ENCODE measurements at regions not wholly inside any gene's neighbourhood (a gene's known extent, or its start where the extent isn't known, plus 50 kb on each side); places are given as distances from the start of the nearest gene placed in this dataset.
"Not testable (repeated sequence)": the region's sequence is repeated elsewhere in the genome, so short reads cannot be mapped to it uniquely, and the experiment has no call there.

DNA sequence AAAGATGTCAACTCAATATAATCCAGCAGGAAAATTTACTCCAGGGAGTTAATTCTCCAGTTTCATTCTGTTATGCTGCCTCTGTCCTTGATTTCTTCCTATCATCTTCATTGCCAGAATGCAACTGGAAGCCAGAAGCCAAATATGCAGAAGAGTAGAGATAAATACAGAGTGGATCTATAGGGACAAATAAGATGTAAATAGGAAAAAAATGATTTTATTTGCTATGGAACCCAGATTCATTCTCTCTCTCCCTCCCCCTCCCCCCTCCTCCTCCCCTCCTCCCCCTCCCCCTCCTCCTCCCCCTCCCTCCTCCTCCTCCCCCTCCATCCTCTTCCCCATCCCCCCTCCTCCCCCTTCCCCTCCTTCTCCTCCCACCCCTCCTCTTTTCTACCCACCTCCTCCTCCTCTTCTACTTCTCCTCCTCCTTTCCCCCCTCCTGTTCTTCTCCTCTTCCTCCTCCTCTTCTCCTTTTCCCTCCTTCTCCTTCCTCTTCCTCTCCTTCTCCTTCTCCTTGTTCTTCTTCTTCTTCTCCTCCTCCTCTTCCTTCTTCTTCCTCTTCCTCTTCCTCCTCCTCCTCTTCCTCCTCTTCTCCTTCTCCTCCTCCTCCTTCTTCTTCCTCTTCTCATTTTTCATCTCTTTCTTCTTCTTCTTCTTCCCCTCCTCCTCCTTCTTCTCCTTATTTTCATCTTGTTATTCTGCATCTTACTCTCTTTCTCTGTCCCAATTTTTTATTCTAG, 306.4 kb downstream of the NUF2 start:
- no peak overlapping the region for H3K4me3 ChIP-seq
- no peaks in the 10 kb centered on the region for H3K9me3 ChIP-seq
- intact Hi-C loops (cut with DNase I; ENCODE audit: low total_unique reads): no loop called here
- no peak for TF ChIP-seq POLR2A (IDR thresholded peaks at IDR 0.05)
- TF ChIP-seq, protein P1, sequence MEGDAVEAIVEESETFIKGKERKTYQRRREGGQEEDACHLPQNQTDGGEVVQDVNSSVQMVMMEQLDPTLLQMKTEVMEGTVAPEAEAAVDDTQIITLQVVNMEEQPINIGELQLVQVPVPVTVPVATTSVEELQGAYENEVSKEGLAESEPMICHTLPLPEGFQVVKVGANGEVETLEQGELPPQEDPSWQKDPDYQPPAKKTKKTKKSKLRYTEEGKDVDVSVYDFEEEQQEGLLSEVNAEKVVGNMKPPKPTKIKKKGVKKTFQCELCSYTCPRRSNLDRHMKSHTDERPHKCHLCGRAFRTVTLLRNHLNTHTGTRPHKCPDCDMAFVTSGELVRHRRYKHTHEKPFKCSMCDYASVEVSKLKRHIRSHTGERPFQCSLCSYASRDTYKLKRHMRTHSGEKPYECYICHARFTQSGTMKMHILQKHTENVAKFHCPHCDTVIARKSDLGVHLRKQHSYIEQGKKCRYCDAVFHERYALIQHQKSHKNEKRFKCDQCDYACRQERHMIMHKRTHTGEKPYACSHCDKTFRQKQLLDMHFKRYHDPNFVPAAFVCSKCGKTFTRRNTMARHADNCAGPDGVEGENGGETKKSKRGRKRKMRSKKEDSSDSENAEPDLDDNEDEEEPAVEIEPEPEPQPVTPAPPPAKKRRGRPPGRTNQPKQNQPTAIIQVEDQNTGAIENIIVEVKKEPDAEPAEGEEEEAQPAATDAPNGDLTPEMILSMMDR (IDR thresholded peaks at IDR 0.05): no peak
- no peaks in the 10 kb centered on the region for H3K36me3 ChIP-seq (ENCODE audit: low read depth, missing control alignments)
- no peaks in the 10 kb centered on the region for H3K27me3 ChIP-seq
- no peak for DNase-seq
- no peaks in the 10 kb centered on the region for H3K4me1 ChIP-seq
- H3K27ac ChIP-seq: no peak overlapping the region

DNA sequence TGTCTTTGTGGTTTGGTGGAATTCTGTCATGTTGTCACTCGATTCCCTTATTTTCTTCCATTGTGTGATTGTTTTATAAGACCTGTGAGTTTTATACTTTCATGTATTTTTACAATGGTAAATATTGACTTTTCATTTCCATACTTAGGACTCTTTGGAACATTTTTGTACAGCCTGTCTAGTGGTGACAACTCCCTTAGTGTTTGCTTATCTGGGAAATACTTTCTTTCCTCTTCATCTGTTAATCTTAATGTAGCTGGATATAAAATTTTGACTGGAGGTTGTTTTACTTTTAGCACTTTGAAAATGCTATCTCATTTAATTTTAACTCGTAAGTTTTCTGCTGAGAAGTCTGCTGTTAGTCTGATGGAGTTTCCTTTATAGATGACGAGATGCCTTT, 310.5 kb downstream of the NUF2 start:
- intact Hi-C loops (cut with DNase I; ENCODE audit: low total_unique reads): no loop called here
- no peak for TF ChIP-seq POLR2A (IDR thresholded peaks at IDR 0.05)
- TF ChIP-seq, protein P1 (IDR thresholded peaks at IDR 0.05): no peak
- Histone ChIP-seq H3K4me1 (no peaks in the 10 kb centered on the region), H3K36me3 (ENCODE audit: low read depth, missing control alignments) (no peaks in the 10 kb centered on the region), H3K9me3 (no peaks in the 10 kb centered on the region), H3K27ac (no peak overlapping the region), H3K27me3 (no peaks in the 10 kb centered on the region), H3K4me3 (no peak overlapping the region)
- no peak for DNase-seq
- WGBS, 2 donors: 83 to 85% methylated on average over 3 of the region's 3 CpGs

DNA sequence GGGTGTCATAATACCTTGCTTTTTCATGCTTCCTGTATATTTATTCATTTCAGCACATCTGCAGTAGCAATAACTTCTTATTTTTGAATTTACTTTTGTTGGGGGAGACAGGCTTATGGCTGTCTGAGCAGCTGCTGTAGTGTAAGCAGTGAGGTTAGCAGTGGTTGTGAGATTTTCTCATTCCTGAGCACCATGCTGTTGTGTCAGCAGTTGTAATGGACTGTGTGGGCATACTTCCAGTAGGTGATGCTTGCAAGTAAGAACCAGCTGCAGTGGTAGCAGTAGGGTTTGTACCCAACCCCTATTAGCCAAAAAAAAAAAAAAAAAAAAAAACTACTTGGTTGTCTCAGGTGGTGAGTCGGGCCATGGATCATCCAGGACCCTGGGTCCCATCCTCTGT, 311.6 kb downstream of the NUF2 start:
- no peak overlapping the region for H3K4me3 ChIP-seq
- no peaks in the 10 kb centered on the region for H3K27me3 ChIP-seq
- intact Hi-C loops (cut with DNase I; ENCODE audit: low total_unique reads): no loop called here
- no peak for DNase-seq
- no peaks in the 10 kb centered on the region for H3K9me3 ChIP-seq
- H3K4me1 ChIP-seq: no peaks in the 10 kb centered on the region
- TF ChIP-seq POLR2A (IDR thresholded peaks at IDR 0.05): no peak
- TF ChIP-seq, protein P1 (IDR thresholded peaks at IDR 0.05): no peak
- WGBS, 2 donors: 94 to 100% methylated on average over 1 of the region's 1 CpG
- H3K36me3 ChIP-seq (ENCODE audit: low read depth, missing control alignments): no peaks in the 10 kb centered on the region
- no peak overlapping the region for H3K27ac ChIP-seq

DNA sequence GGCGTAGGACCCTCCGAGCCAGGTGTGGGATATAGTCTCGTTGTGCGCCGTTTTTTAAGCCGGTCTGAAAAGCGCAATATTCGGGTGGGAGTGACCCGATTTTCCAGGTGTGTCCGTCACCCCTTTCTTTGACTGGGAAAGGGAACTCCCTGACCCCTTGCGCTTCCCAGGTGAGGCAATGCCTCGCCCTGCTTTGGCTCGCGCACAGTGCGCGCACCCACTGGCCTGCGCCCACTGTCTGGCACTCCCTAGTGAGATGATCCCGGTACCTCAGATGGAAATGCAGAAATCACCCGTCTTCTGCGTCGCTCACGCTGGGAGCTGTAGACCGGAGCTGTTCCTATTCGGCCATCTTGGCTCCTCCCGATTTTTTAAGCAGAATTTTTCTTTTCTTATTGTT, 323.9 kb downstream of the NUF2 start:
- H3K4me3 ChIP-seq; intact Hi-C loops (cut with DNase I; ENCODE audit: low total_unique reads); H3K9me3 ChIP-seq; DNase-seq; H3K27ac ChIP-seq; H3K4me1 ChIP-seq; H3K36me3 ChIP-seq (ENCODE audit: low read depth, missing control alignments); H3K27me3 ChIP-seq: not testable (repeated sequence)
- 95% methylated on average over 22 to 25 of the region's 25 CpGs for WGBS, 2 donors

DNA sequence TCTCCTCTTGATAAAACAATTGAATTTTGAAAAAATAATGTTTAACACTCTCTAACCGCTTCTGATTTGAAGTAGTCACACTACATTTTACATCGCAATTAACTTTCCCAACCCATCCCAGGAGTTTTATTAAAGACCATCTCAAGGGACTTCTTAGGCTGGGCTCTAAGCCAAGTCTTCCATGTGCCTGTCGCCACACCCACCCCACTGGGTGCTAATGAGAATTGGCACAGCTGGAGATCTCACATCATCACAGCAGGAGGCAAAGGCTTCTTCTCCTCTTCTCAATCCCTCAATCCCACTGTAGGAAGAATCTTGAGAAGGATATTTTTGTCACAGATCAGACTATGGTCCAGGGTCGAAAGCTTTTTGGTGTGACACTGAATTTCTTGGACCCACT, 328.9 kb downstream of the NUF2 start:
- DNase-seq: no peak
- no peaks in the 10 kb centered on the region for H3K27me3 ChIP-seq
- no peaks in the 10 kb centered on the region for H3K4me1 ChIP-seq
- WGBS, 2 donors: 88 to 90% methylated on average over 4 of the region's 4 CpGs
- H3K27ac ChIP-seq: no peak overlapping the region
- no peaks in the 10 kb centered on the region for H3K36me3 ChIP-seq (ENCODE audit: low read depth, missing control alignments)
- no peak overlapping the region for H3K4me3 ChIP-seq
- intact Hi-C loops (cut with DNase I; ENCODE audit: low total_unique reads): no loop called here
- TF ChIP-seq POLR2A (IDR thresholded peaks at IDR 0.05): no peak
- TF ChIP-seq, protein P1 (IDR thresholded peaks at IDR 0.05): no peak
- no peaks in the 10 kb centered on the region for H3K9me3 ChIP-seq

Data from testis (tissue), 2 donors.